ENCODE measurements at regions not wholly inside any gene's neighbourhood (a gene's known extent, or its start where the extent isn't known, plus 50 kb on each side); places are given as distances from the start of the nearest gene placed in this dataset.

- Histone ChIP-seq H3K23ac (ENCODE audit: insufficient read length) (no peak overlapping the region), H3K79me2 (ENCODE audit: control insufficient read depth in 1 of 2, insufficient read depth in 2 of 2, low read length in 2 of 2) (no peaks in the 10 kb centered on the region), H2BK12ac (ENCODE audit: low read depth, low read length) (no peak overlapping the region), H2BK5ac (ENCODE audit: low read depth, low read length) (no peak overlapping the region), H3K23me2 (ENCODE audit: low read depth, low read length) (no peaks in the 10 kb centered on the region), H3K27ac (ENCODE audit: low read depth, low read length) (no peak overlapping the region), H3K56ac (replicated peaks; ENCODE audit: insufficient read length, low read depth, low read length) (no peak overlapping the region), H2AFZ (ENCODE audit: low read length) (no peak overlapping the region), H2BK20ac (ENCODE audit: low read length) (no peak overlapping the region), H3K79me1 (ENCODE audit: low read depth, low read length) (no peaks in the 10 kb centered on the region), H4K20me1 (replicated peaks in 1 of 2; ENCODE audit: control insufficient read depth in 1 of 2, insufficient read depth in 2 of 2, low read length in 2 of 2) (no peaks in the 10 kb centered on the region), H3K14ac (ENCODE audit: insufficient read length) (no peak overlapping the region), H2BK120ac (replicated peaks; ENCODE audit: low read depth, low read length) (no peak overlapping the region), H4K5ac (ENCODE audit: insufficient read length, low read depth, low read length) (no peak overlapping the region), H4K8ac (ENCODE audit: extremely low read depth, insufficient read depth, low read length) (no peak overlapping the region), H3K36me3 (ENCODE audit: control insufficient read depth in 2 of 4, insufficient read depth in 4 of 4, low read length in 3 of 4) (no peaks in the 10 kb centered on the region), H2AK5ac (ENCODE audit: low read depth, low read length) (no peak overlapping the region), H3K9me3 (ENCODE audit: insufficient read depth in 2 of 2, low read depth in 1 of 2, low read length in 1 of 2) (no peaks in the 10 kb centered on the region), H3K4me1 (replicated peaks in 1 of 4; ENCODE audit: control insufficient read depth in 3 of 4, insufficient read depth in 4 of 4, low read length in 3 of 4) (peaks cover 0 to 6% (median 2%) of the 10 kb centered on the region in 4 experiments; a peak in 3 of 7 replicates), H3K18ac (ENCODE audit: extremely low read depth, low read length) (no peak overlapping the region), H4K91ac (replicated peaks; ENCODE audit: insufficient read length, low read length) (no peak overlapping the region), H3K4me2 (ENCODE audit: insufficient read depth in 1 of 2, low read depth in 2 of 2, low read length in 2 of 2) (no peak overlapping the region), H3K9ac (replicated peaks in 1 of 4; ENCODE audit: extremely low read depth in 1 of 4, low read depth in 3 of 4, low read length in 3 of 4) (no peak overlapping the region), H3K27me3 (replicated peaks in 1 of 4; ENCODE audit: control insufficient read depth in 3 of 4, extremely low read depth in 1 of 4, insufficient read depth in 3 of 4, low read length in 3 of 4) (no peaks in the 10 kb centered on the region), H3K4ac (replicated peaks; ENCODE audit: insufficient read length, low read depth, low read length) (no peak overlapping the region), H2BK15ac (ENCODE audit: low read length) (no peak overlapping the region), H3K4me3 (ENCODE audit: extremely low read depth in 1 of 4, insufficient read depth in 2 of 4, low read depth in 3 of 4, low read length in 4 of 4) (no peak overlapping the region)
- FAIRE-seq (no peak), DNase-seq (ENCODE audit: low read depth in 1 of 2, low spot score in 2 of 2) (no peak)
- ChIA-PET POLR2A (ENCODE audit: partially characterized antibody) (no interaction called here), CTCF (ENCODE audit: partially characterized antibody) (interaction anchor here (0.6 kb wide), 1 partner anchor 260 kb away, joined by 3 read pairs; no protein-coding TSS in a partner anchor)
- TF ChIP-seq HDAC2 (IDR thresholded peaks at IDR 0.05; ENCODE audit: borderline replicate concordance in 1 of 2, low read depth in 2 of 2, low read length in 2 of 2): no peak
- TF ChIP-seq SP4 (IDR thresholded peaks at IDR 0.05; ENCODE audit: low read length): no peak
- TF ChIP-seq BCL11A (IDR thresholded peaks at IDR 0.05; ENCODE audit: low read depth in 2 of 2, low read length in 2 of 2): no peak
- no peak for TF ChIP-seq NRF1 (IDR thresholded peaks at IDR 0.05; ENCODE audit: low read depth, low read length)
- no peak for TF ChIP-seq SIRT6 (IDR thresholded peaks at IDR 0.05; ENCODE audit: low read length)
- TF ChIP-seq RBBP5 (IDR thresholded peaks at IDR 0.05; ENCODE audit: borderline replicate concordance, low read depth, low read length): no peak
- 84% methylated on average over 15 of the region's 15 CpGs; no CpG with 5 or more reads in 1 of the 2 experiments for WGBS, 2 experiments (ENCODE audit: extremely low coverage in 1 of 2, insufficient coverage in 1 of 2, insufficient read length in 1 of 2, insufficient replicate concordance in 2 of 2, low coverage in 1 of 2, low lambda C conversion rate in 2 of 2, missing lambda C conversion rate in 1 of 2)
Observed at GRCh38 chr13:111923991-111924677, 142.8 kb upstream of the SOX1 start.
